Colonic mucosa (tissue), 4 donors: ENCODE measurements at regions not wholly inside any gene's neighbourhood (a gene's known extent, or its start where the extent isn't known, plus 50 kb on each side); places are given as distances from the start of the nearest gene placed in this dataset.

ENCODE experiments used
- DNase-seq: peaks from one replicate; pipeline ENCODE4 v3.0.0-alpha.2; 2020
- H3K27ac ChIP-seq: fragments of 200-600 bp; one replicate; pipeline ENCODE4 v1.8.0; 2021
- H3K27me3 ChIP-seq: fragments of 200-600 bp; one replicate; pipeline ENCODE4 v1.8.0; 2021
- H3K36me3 ChIP-seq: fragments of 200-600 bp; one replicate; pipeline ENCODE4 v1.8.0; 2021
- H3K4me1 ChIP-seq: fragments of 200-600 bp; one replicate; pipeline ENCODE4 v1.8.0; 2021; ENCODE audit warnings: mild to moderate bottlenecking
- H3K4me3 ChIP-seq: fragments of 200-600 bp; one replicate; pipeline ENCODE4 v1.8.0; 2021
- H3K9ac ChIP-seq, 2 donors: one replicate each; pipeline ENCODE4 v1.7.0; 2013; ENCODE audit warnings: control low read depth in 2 of 2, low read depth in 2 of 2, low read length in 2 of 2
- H3K9me3 ChIP-seq: fragments of 200-600 bp; one replicate; pipeline ENCODE4 v1.8.0; 2021
- CTCF ChIP-seq: fragments of 200-600 bp; IDR thresholded peaks from one replicate; pipeline ENCODE4 v1.8.0; 2022; ENCODE audit warnings: antibody characterized with exemption, mild to moderate bottlenecking
- intact Hi-C: fragments of 100-400 bp; cut with DNase I; formaldehyde crosslinking; loops from one replicate; pipeline ENCODE4 v1.14.1; 2022
- donor health status: healthy.
- donor health status: DM: no; HTN: no; CAD: no.
- donor health status: DM: no; HTN: no; CAD: no.

GRCh38 chr13:76713280-76713679, 172.9 kb downstream of the KCTD12 start:
- no peaks in the 10 kb centered on the region for H3K27me3 ChIP-seq
- H3K9me3 ChIP-seq: no peaks in the 10 kb centered on the region
- intact Hi-C loops: no loop called here
- H3K4me1 ChIP-seq: no peaks in the 10 kb centered on the region
- no peak overlapping the region for H3K27ac ChIP-seq
- H3K4me3 ChIP-seq: no peak overlapping the region
- no peak for DNase-seq
- no peak overlapping the region for H3K9ac ChIP-seq
- H3K36me3 ChIP-seq: no peaks in the 10 kb centered on the region
- TF ChIP-seq CTCF: no peak

- Histone ChIP-seq H3K27ac (peak overlapping the region; percentile 26), H3K4me3 (no peak overlapping the region), H3K4me1 (no peaks in the 10 kb centered on the region), H3K36me3 (no peaks in the 10 kb centered on the region), H3K27me3 (no peaks in the 10 kb centered on the region), H3K9me3 (no peaks in the 10 kb centered on the region), H3K9ac (no peak overlapping the region)
- intact Hi-C loops: no loop called here
- no peak for TF ChIP-seq CTCF
- DNase-seq: no peak
These were observed 174.5 kb downstream of the KCTD12 start for GRCh38 chr13:76711550-76712182.

GRCh38 chr13:76709851-76710250, 176.4 kb downstream of the KCTD12 start:
- DNase-seq: no peak
- intact Hi-C loops: no loop called here
- H3K4me1 ChIP-seq: no peaks in the 10 kb centered on the region
- H3K9me3 ChIP-seq: no peaks in the 10 kb centered on the region
- H3K27me3 ChIP-seq: no peaks in the 10 kb centered on the region
- H3K4me3 ChIP-seq: no peak overlapping the region
- no peak overlapping the region for H3K9ac ChIP-seq
- no peak for TF ChIP-seq CTCF
- H3K36me3 ChIP-seq: no peaks in the 10 kb centered on the region
- H3K27ac ChIP-seq: no peak overlapping the region

GRCh38 chr13:76708138-76708688, 178.0 kb downstream of the KCTD12 start:
- no peak for DNase-seq
- no peak overlapping the region for H3K9ac ChIP-seq

GRCh38 chr13:76707360-76707759, 178.8 kb downstream of the KCTD12 start:
- Histone ChIP-seq H3K9me3 (no peaks in the 10 kb centered on the region), H3K4me1 (no peaks in the 10 kb centered on the region), H3K4me3 (no peak overlapping the region), H3K27ac (no peak overlapping the region), H3K27me3 (no peaks in the 10 kb centered on the region), H3K36me3 (no peaks in the 10 kb centered on the region), H3K9ac (no peak overlapping the region)
- intact Hi-C loops: no loop called here
- no peak for DNase-seq
- TF ChIP-seq CTCF: no peak

More at GRCh38 chr13:76708138-76708688, 178.0 kb downstream of the KCTD12 start:
- Histone ChIP-seq H3K4me1 (no peaks in the 10 kb centered on the region), H3K9me3 (no peaks in the 10 kb centered on the region), H3K27me3 (no peaks in the 10 kb centered on the region), H3K4me3 (no peak overlapping the region), H3K36me3 (no peaks in the 10 kb centered on the region), H3K27ac (no peak overlapping the region)
- intact Hi-C loops: no loop called here
- TF ChIP-seq CTCF: no peak
